ENCODE measurements at regions not wholly inside any gene's neighbourhood (a gene's known extent, or its start where the extent isn't known, plus 50 kb on each side); places are given as distances from the start of the nearest gene placed in this dataset.

GRCh38 chr11:38266691-38267090 is 1668.7 kb upstream of the RAG2 start:
- DNase-seq, result no peak

- DNase-seq, result no peak
Measured at GRCh38 chr11:38256436-38256835, 1658.4 kb upstream of the RAG2 start.

DNA sequence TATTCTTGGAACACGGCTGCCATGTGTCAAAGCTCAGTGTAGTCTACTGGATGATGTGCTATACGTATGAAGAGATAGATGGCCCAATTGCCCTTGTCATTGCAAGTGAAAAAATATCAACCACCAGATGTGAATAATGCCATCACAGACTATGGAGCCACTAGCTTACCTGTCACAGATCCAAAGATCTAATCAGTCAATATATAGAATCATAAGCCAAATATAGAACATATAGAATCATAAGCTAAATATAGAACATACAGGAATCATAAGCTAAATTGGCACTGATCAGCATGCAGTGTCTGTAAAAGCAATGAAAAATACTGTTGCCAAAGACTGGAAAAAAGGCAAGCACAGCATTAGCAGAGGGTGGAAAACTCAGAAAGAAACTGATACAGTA is 1656.9 kb upstream of the RAG2 start:
- DNase-seq, result no peak

DNA sequence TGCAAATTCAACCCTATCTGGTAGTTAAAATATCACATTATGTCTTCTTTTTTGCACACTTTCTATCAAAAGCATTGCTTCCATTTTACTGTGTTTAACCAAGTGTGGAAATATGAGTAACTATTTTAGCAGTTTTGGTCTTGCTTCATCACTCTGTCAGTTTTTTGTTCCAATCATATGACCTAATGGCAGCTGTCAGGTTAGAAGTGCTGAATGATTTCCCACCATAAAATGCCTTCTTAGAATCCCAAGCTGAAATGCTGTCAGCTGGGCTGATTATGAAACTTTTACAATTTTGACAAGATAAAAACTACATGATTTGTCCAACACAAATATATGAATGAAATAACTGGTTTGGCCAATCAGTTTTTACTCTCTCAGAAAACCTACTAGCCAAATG is 1654.6 kb upstream of the RAG2 start:
- DNase-seq, result no peak

GRCh38 chr11:38246451-38246850 is 1648.4 kb upstream of the RAG2 start:
- DNase-seq, result no peak

- DNase-seq, result no peak
Measured at GRCh38 chr11:38226684-38227083, 1628.6 kb upstream of the RAG2 start.

- no peak for DNase-seq
Measured at GRCh38 chr11:38221295-38221694, 1623.3 kb upstream of the RAG2 start.

DNA sequence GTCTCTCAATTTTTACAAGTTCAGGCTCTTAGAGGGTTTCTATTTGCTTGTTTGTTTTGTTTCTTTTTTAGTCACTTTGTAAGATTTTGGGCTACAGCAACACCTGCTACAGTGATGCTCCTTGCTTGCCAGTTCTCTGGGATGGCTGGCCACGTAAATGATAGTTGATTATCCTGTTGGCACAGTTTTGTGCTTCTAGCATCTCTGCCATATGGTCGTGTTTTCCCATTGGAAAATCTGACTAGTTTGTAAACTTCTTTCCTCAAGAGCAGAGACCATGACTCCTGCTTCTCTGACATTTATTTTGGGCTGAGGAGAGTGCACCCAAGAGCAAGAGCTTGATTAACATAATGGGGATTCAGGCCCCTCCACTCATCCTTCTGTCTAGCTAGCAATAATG is 1621.6 kb upstream of the RAG2 start:
- no peak for DNase-seq

GRCh38 chr11:38208951-38209350 is 1610.9 kb upstream of the RAG2 start:
- no peak for DNase-seq

DNA sequence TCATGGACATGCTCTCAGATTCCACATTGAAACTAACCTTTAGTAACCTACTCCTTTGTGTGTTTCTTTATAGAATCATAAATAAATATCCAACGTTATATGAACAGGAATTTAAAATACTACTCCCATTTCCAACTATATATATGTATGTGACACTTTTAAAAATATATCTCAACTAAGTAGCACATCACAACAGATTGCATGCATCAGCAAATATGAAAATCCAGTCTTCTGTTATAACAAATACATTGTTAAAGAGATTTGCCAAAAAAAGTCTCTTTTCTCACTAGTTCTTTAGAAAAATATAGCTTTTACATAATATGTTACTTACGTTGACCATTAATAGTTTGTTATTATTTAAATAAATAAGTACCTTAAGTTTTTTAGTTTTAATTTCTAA is 1608.6 kb upstream of the RAG2 start:
- no peak for DNase-seq

- no peak for DNase-seq
Measured at GRCh38 chr11:38191101-38191500, 1593.1 kb upstream of the RAG2 start.

- DNase-seq, result no peak
Measured at GRCh38 chr11:38182126-38182866, 1584.3 kb upstream of the RAG2 start.

- DNase-seq, result no peak
Measured at GRCh38 chr11:38176686-38177322, 1578.8 kb upstream of the RAG2 start.

DNA sequence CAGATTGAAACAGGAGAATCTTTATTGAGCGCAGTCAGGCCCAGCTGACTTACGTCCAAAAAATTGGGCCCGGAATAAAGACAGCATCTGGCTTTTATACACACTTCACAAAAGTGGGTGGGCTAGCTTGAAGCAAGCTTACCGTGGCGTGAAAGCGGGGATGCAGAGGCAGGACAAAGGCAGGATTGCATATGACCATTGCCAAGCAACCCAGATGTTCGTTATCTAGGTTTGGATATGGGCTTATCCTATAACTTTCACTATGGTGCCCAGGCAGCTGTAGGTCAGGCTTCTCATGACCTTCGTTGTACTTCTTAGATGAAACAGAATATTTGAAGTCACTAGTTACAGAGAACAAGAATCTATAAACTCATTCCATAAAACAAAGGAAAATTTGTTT is 1575.6 kb upstream of the RAG2 start:
- no peak for DNase-seq

- DNase-seq, result peak; percentile 76
Measured at GRCh38 chr11:38169286-38169685, 1571.2 kb upstream of the RAG2 start.

- no peak for DNase-seq
Measured at GRCh38 chr11:38163526-38163925, 1565.5 kb upstream of the RAG2 start.

DNA sequence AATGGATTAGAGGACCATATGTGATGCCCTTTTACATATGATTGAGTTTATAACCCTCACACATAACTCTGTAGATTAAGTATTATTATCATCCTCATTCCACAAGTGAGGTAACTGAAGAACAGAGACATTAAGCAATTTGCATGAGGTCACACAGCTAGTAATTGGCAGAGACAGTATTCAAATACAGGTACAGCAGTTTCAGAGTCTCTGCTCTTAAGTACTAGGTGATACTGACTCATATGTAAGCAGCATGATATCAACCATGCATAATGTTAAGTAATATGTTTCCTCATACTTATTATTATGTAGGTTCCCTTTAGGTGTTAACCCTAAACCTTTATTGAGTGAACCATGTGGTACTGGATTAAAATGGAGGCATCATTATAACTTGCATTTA is 1562.4 kb upstream of the RAG2 start:
- DNase-seq, result no peak

GRCh38 chr11:38159038-38159437 is 1561.0 kb upstream of the RAG2 start:
- no peak for DNase-seq

GRCh38 chr11:38156495-38157146 is 1558.6 kb upstream of the RAG2 start:
- no peak for DNase-seq

DNA sequence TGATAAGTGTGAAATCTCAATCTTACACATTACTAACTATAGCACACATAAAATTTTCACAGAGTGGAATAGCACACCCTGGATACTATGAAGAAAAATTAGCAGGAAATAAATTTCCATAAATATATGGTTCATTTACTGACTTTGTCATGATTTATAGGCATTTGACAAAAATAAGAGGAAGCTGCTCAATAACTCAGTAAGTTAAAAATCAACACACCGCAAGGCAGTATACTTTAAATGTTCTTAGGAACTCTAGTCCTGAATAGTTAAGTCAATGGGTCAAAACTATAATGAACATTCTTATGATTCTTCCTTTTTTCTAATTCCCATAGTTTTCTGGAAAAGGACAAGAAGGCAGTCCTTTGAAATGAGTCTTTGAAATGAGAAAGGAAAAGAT is 1557.8 kb upstream of the RAG2 start:
- DNase-seq, result no peak

DNA sequence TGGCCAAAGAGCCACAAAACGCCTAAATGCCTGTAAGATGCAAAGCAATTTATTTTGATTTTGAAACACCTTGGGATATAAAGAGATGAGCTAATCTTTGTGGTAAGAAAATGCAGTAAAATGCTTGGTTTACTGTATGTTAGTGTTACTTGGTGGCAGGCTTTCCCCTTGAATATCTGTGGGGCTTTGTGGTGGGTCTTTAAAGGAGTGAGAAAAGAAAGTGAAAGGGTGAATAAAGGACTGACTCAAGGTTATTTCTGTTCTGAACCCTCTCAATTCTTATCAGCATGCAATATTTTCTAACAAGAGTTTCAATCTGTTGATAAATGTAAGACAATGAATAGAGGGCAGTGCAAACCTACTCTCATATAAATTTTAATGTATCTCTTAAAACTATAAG is 1555.9 kb upstream of the RAG2 start:
- DNase-seq, result no peak

DNA sequence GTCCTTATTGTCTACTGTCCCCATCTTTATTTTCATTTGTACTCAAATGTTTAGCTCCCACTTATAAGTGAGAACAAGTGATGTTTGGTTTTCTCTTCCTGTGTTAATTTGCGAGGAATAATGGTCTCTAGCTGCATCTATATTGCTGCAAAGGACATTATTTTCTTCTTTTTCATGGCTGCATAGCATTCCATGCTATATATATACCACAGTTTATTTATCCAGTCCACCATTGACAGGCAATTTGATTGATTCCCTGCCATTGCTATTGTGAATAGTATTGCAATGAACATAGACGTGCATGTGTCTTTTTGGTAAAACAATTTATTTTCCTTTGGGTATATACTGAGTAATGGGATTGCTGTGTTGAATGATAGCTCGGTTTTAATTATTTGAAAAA is 1545.8 kb upstream of the RAG2 start:
- no peak for DNase-seq

- no peak for DNase-seq
Measured at GRCh38 chr11:38138972-38139371, 1540.9 kb upstream of the RAG2 start.

DNA sequence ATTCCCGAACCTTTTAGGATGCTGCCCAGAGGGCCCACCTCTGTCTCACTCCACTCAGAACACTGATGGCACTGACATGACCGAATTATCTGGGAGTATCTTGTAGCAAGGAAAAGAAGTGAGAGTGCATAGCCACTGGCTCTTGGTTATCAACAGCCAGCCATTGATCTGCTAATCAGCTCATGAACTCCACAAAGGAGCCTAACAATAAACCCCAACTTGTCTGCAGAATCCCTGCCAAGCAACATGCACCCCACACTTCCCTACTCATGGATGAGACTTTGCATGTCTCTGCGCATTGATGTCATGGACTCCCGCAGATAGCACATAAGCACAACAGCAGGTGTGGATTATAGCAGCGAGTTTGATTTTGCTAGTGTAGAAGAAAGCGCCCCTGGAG is 1538.9 kb upstream of the RAG2 start:
- no peak for DNase-seq

All from fibroblast of skin of back (primary cell).